NCI-H345 (cell line): ENCODE measurements at regions not wholly inside any gene's neighbourhood (a gene's known extent, or its start where the extent isn't known, plus 50 kb on each side); places are given as distances from the start of the nearest gene placed in this dataset.

Experiments used
- DNase-seq: peaks from one replicate; lab custom pipeline; 2025; lab: John Stamatoyannopoulos, UW

DNA sequence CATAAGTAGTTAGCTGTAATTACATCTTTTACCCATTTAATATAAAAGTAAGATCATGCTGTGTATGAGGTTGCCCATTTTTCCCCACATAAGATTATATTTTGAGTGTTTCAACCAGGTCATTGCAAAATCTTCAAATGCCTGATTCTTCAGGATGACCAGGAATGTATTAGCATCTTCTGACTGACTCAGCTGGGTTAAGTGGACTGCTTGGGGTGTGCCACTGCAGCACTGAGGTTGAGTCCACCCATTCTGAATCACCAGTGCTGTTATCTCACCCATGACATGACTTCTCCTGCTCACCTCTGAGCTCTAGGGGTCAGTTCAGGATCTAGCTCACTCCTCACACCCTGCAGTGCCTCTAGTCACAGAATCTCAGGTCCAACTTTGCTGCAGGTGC is 576.7 kb upstream of the ZEB2 start:
- no peak for DNase-seq

DNA sequence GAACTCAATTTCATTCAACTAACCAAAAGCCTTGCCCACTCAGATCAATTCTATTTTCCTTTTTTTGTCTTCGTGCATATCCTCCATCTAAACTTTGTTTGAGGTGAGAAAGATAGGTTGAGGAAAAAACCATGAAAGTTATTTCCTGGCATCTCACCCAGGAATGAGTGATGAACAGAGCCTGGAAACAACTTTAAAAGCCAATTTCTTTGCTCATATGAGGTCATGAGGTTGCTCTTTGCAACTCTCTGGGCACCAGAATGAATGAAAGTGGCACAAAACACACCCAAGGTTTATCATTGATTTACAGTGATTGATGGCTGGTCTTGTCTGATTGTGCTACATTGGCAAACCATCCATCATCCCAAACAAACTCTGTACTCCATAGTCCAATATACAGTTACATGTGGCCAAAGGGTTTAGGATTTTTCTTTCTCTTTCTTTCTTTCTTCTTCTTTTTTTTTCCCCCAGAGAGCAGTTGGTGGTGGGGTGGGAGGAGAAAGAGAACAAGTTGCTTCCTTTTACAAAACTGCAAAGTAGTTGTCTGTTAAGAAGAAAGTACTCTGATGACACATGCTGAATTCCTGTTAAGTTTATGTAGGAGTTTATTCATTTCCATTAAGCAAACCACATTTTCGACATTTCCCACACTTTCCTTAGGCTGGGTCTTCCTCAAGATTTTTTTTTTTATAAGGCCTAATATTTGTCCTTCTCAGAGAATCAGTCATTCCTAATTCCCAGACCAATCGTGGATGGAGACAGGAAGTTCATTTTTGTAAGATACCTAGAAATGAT is 575.9 kb upstream of the ZEB2 start:
- DNase-seq = no peak

DNA sequence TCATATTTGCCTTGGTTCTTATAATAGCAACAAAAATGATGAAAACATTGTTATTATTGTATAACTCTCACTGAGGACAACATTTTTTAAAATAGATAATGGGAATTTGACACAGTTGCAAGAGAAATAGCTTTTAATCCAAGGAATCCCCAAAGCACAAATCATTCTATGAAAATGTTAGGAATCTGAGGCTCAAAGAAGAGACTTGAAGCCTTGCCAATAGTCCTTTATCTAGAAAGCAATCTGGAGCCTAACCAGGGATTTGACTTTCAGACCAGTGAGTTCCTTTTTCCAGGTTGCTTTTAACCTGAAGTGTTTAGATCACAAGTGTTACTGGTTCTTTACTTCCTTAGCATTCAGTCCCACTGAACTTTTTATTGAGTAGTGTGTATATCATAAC is 574.5 kb upstream of the ZEB2 start:
- DNase-seq = no peak

DNA sequence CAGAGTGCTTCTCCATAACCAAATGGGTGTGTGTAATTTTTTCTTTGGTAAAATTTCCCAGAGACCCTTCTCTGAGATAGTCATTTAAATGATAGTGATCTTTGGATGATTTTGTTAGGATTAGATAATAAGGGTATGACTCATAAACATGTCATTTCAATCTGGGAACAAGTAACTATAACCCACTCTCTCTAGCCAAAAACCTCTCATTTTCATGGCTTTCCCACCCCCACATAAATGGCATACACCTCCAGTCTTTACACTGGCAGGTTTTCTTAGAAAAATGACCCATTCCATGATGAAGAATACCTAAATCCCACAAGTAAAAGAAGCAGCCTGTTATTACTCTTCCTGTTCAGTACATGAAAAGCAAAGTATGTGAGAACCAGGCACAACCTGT is 572.0 kb upstream of the ZEB2 start:
- no peak for DNase-seq

DNA sequence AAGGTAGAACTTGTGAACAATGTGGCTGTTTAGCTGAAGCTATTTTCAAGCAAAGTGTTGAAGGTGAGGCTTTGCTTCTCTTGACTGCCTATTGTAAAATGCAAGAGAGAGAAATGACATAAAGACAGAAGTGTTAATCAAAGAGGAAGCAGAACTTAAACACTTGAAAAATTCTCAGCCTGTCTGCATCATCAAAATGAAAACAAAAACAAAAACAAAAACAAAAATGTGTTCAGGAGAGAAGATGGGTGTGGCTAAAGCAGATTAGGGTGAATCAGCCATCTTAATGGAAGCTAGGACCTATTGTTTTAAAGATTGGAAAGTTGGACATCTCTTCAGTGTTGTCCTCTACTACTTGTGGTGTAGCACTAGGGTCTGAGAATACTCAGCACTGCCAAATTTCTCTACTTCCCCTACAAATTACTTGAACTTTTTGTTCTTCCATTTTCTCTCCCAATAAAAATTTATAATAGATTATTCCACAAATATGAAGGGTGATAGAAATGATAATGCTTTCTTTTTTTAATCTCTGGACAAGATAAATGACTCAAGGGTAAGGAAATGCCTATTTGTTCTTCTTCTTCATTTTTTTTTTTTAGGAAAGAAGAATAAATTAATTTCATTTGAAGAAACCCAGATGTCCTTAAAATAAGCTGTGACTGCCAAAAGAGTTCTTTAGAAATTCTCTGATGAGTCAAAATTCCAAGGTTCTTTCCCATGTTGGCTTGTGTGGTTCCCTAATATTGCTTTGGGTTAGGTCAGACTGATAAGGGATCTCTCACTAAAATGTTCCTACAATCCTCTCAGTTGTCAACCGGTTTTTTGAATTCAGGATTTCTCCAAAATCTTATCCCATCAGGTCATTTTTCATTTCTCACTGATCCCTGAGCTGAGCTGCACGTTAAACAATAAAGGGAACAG is 571.2 kb upstream of the ZEB2 start:
- DNase-seq = no peak

DNA sequence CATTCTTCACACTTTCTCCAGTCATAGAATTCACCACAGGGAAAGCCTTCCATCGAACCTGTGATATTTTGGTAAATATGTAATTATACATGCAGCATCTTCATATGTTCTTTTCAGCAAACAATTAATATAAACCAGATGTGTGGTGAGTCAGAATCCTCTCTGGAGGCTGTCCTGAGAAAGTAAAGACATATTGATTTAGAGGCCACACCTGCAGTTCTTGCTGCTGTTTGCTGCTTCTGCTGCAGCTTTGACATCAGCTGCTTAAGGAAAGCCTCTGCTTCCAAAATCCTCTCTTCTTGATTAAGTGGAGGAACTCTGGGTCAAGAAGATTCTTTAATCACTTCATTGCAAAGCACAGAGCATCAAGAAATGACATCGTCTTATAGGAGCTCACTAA is 568.8 kb upstream of the ZEB2 start:
- DNase-seq = no peak

DNA sequence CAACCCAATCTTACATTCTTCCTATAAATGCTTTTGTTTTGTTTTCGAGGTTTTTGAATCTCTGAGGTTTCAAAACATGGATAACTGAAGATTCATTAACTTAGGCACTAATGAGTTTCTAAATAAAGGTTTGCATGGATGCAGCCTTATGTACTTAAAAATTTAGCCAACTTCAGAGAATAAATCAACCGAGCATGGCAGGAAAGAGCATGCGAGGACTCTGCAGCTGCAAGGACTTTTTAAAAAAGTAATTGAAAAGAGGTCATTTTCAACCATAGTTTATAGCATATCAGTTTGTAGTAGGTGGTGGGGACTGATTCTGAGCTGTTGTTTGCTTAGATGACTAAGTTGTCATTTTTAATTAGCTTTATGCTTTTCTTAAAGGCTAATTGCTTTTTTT is 567.0 kb upstream of the ZEB2 start:
- no peak for DNase-seq

DNA sequence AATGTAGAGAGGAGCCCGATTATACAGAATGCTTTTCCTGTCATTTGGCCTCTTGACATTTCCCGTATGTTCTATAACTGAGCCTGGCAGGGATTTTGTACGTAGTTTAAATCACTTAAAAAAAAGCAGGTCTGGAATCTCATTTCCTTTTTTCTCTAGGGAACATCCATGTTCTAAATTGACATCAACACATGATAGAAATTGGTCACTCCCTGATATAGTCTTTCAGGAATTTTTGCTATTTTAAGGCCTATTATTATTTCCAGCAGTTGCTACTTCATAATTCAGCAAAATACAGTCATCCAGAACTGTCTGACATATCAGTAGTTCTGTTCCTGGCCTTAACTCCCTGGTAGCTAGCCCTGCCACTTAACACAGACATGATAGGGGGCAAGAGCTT is 565.7 kb upstream of the ZEB2 start:
- no peak for DNase-seq

DNA sequence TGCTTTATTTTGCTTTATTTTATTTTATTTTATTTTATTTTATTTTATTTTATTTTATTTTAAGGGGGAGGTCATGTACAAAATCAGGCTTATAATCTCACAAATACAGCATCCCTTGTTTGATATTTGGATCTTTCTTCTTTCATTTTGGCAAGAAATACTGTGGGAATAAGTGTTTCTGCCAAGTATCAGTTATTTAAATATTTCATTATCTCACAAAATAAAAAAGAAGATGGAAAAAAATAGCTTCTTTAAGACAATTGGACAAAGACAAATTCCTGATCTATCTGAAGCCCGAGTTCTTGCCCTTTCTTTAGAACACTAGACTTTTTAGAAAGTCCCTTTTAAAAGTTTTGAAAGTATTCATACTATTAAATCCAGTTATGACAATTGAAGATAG is 560.5 kb upstream of the ZEB2 start:
- DNase-seq = no peak

DNA sequence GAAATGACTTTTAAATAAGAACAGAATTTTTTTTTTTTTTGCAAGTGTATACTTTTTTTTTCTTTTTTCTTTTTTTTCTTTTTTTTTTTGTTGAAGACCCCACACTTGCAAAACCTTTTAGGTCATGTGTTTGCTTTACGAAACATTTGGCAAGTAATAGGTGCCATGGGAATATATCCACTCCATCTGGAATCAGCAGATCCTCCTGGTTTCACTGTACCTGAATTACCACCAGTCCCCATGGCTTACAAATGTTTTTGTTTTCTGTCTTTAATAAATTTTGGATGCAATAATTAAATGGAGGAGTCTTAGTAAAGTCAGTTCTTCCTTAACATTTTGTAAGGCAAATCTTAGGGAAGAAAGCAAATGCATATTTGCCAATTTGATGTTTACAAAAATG is 559.7 kb upstream of the ZEB2 start:
- DNase-seq = no peak

DNA sequence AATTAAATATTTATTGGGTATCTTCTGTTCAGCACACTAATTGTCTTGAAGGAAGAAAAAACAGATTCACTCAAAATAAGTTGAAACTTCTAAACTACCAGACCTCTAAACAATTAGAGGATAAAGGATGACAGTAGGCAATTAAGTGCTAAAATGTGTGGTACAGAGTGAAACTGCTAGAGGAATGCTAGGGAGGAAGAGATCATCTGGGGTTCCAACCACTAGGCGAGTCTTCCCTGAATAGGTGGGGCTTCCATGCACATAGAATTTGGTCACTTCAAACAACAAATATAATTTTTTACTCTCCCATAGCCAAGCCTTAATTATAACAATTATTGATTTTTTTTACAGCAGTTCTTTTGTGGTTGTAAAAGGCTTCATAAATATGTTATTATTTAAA is 559.0 kb upstream of the ZEB2 start:
- DNase-seq = no peak

DNA sequence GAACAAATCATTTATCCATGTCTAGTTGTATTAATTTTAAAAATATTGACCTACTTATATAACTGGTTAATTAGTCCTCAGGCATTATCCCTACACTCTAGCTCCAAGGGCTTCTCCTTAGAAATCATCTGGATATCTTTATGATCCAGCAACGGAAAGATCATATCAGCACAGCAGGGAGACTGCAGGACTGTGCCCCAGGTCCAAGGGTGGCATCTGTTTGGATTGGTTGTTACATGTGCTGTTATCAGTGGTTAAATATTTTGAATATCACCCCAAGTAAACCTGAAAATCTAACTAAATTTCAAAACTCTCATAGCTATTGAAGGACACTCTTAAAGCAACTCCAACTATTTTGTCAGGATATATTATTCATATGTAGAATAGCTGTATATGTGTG is 556.2 kb upstream of the ZEB2 start:
- DNase-seq = no peak

DNA sequence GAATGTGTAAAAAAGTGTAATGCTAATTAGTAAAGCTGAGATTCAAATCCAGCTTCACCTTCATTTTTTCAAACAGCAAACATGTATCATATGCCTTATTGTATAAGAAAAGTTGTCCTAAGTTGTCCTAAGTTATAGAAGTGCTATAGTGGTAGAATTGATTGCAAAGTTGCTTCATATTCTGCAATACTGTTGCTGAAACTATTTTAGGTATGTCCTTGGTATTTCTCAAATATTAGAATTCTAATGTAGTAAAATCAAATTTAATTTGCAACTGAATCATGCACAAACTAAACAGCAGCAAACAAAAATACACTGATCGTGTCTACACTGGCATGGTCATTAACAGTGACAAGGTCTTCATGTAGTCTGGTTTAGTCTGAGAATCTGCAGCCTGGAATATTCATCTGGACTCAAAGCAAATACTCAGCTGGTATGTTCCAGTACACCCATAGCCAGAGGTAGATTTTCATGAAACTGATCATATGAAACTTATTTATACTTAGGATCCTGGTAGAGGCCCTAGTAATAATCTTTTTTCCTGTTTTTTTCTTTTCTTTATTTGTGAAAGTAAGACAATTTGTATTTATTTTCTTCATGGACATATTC is 555.6 kb upstream of the ZEB2 start:
- no peak for DNase-seq

DNA sequence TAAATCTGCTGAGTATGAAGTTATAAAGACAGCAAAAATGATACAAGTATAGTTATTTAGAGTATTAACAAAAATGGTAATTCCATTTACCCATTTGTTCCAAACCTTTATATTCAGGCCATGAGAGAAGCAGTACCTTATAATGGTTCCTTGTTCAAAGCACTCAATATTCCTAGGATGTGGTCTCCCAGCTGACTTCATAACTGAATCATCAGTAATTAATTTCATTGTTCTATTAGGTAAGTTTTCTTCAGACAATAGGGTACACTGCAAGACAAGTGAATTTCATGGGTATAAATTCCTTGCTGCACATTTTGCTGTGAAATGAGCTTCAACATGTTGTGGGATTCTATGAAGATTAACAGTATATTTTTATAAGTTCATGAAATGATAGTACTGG is 550.8 kb upstream of the ZEB2 start:
- DNase-seq = no peak

DNA sequence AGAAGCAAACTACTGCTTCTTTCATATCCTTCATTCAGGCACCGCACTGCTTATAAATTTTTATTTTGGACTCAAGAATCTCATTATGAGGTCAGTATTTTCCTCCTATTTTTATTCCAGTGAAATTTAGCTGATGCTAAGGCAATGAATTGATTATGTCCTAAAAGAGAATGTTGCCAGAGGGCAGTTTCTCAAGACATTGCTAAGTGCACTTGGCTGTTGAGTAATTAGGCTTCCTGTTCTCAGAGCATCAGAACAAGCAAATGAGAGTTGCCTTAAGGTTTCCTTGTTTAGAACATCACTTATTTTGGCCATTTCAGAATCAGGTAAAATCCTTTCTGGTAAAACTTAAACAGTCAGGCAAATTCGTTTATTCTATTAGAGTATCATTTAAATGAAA is 548.6 kb upstream of the ZEB2 start:
- DNase-seq = no peak

DNA sequence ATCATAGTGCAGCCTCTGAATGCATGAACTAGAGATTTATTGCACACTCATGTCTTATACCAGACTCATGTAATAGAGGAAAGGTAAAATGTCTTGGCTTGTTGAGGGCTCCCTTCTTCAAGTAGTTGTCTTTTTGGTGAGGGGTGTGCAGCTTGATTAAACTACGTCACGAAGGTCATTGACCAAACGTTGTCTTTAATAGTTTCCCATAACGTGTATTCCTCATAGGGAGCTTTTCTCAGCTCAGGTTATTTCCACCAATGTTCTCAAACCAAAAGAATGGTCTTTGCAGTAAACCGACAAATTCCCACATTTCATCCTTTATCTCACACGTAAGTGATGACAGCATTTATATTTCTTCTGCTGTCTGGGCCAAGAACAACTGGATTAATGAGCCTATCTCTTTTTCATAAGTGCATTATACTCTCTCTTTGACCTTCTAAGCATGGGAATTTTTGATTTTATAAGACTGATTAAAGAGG is 547.7 kb upstream of the ZEB2 start:
- DNase-seq = no peak

DNA sequence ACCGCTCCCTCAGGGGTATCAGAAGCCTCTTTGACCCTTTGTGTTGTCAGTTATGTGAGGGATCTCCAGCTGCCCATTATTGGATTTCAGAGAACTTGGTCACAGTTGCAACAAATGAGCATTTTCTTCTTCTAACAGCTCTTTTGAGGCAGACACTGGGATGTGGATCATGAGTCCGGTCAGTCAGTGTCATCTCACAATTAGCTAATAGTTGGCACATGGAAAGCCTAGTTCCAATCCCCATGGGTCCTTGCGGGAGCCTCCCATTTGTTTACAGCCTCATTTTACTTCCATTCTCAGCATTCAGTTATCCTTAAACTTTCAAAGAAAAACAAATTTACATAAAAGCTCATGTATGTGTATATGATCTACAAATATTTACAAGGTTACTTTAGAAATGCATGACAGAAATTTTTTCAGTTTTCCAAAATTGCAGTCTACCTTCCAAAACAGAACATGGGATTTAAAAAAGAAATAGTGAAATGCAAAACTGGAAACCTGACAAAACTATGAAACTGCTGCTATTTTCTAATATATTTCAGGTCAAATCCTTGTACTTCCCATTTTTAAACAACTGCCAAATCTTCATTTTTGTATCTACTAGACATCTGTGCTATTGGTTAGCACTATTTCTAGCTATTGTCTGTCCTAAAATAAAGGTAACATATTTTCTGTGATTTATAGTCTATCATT is 547.1 kb upstream of the ZEB2 start:
- DNase-seq = no peak

DNA sequence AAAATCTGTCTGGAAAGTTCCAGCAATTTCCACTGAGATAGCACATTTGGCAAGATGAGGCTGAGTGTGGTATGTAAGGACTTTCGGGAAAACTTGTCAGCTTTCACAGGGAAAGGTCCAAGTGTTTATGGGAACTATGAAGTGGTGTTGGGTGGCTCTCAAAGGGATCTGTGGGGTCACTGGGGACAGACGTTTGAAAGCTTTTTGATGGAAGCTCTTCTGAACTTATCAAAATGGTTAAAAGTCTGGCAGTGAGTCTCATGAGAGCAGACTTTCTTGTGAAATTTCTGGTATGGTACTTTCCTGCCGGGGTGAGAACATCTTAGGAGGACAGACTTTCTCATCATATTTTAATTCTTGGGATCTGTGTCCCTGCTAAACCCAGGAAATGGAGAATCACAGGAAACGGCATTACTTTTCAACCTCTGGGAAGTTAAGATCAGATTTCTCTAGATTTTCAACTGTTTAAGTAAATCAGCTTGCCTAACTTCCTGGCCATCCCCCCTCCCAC is 546.3 kb upstream of the ZEB2 start:
- DNase-seq = no peak

DNA sequence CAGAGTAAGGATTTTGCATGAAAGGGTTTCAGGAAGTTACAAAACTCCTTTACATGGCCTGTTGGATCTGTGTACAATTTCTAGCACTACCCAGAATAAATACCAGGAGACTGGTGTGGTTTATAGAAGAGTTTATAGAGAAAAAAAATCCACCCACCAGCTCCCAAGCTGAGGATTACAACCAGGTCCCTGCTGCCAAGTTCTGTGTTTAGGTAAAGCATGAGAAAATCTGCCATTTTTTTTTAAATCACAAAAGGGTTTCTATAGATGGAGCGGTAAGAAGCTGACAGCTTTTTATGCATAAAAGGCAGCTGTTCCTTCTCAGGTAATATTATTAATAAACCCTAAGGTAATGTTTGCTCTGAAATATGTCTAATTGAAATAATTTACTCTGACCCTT is 545.4 kb upstream of the ZEB2 start:
- no peak for DNase-seq

DNA sequence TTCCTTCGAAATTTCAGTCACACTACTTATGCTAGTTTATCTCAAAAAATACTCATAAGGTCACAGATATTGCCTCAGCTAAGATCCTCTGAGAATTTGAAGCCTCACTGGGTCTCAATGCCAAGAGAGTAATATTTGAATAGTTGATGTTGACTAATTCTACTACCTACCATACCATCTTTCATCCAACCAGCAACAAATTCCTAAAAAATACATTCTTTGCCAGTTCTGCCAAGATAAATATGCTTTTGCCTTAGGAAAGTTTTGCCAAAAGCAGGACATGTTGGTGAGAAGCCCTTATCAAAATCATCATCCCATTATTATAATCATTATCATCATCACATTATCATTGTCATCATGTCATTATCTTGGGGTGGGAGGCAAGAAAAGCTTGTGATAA is 544.6 kb upstream of the ZEB2 start:
- DNase-seq = no peak

DNA sequence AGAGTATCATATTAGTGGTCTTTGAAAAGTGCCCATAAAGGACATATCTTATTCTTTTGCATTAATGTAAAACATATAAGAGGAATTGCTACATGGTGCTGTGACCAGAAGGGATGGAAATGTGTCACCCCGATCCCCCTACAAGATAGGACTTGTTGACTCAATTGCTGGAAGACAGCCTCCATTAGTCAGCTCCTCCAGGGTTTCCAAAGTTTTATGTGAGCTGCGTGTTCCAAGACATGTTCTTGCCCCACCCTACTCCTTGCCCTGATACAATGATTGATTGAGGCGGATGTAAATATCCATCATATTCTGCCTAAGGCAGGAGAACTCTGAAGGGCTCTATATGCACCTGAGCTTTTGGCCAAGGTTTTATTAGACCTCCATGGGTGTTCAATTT is 541.0 kb upstream of the ZEB2 start:
- DNase-seq = no peak

DNA sequence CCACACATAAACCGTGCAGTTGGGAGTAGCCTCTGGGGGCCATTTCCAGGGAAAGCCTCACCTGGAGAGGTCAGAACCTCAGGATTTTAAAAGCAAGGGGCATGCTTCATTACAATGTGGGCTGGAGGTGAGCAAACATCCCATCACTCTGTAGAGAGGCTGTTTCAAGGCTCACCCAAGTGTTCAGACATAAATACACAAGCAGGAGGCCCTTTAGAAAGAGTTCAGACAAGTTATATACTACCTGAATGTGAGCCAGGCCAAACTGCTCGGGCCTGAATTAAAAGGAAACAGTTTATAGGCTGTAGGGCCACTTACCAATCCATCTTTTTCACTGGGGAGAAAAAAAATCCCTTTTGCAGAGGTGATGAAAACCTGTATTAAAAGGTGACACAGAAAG is 540.0 kb upstream of the ZEB2 start:
- no peak for DNase-seq
